Neural cell (in vitro differentiated cells): ENCODE measurements at regions not wholly inside any gene's neighbourhood (a gene's known extent, or its start where the extent isn't known, plus 50 kb on each side); places are given as distances from the start of the nearest gene placed in this dataset.

ENCODE experiments used
- H2AFZ ChIP-seq: fragments of 200-600, 300-800 bp; sonication (generic), shearing (Covaris generic); 2 replicates; pipeline ENCODE4 v1.6.0; 2014; ENCODE audit warnings: low read depth, mild to moderate bottlenecking, antibody characterized with exemption, low read length, moderate library complexity
- H3F3A ChIP-seq: fragments of 200-600 bp; shearing (Covaris generic); 2 replicates; pipeline ENCODE4 v1.6.1; 2016; ENCODE audit warnings: mild to moderate bottlenecking, moderate library complexity, mixed read lengths, antibody characterized with exemption, low read length; ENCODE audit not compliant: insufficient read depth, poor library complexity, severe bottlenecking
- H3K27ac ChIP-seq: fragments of 200-600, 300-800 bp; sonication (generic), shearing (Covaris generic); 2 replicates; pipeline ENCODE4 v1.5.1; 2014; ENCODE audit warnings: mild to moderate bottlenecking, low read length, moderate library complexity
- H3K27me3 ChIP-seq: fragments of 300-800, 200-600 bp; sonication (generic), shearing (Covaris generic); 2 replicates; pipeline ENCODE4 v1.6.0; 2014; ENCODE audit warnings: mild to moderate bottlenecking, low read depth, low read length, moderate library complexity; ENCODE audit not compliant: insufficient read depth
- H3K36me3 ChIP-seq: fragments of 300-800, 200-600 bp; sonication (generic), shearing (Covaris generic); 2 replicates; pipeline ENCODE4 v1.5.1; 2014; ENCODE audit warnings: mild to moderate bottlenecking, antibody characterized with exemption, low read length, moderate library complexity; ENCODE audit not compliant: insufficient read depth
- H3K4me2 ChIP-seq: fragments of 300-800, 200-600 bp; sonication (generic), shearing (Covaris generic); 2 replicates; pipeline ENCODE4 v1.6.0; 2014; ENCODE audit warnings: mild to moderate bottlenecking, low read length
- H3K4me3 ChIP-seq: fragments of 300-800, 200-600 bp; sonication (generic), shearing (Covaris generic); 2 replicates; pipeline ENCODE4 v1.5.1; 2014; ENCODE audit warnings: mild to moderate bottlenecking, low read length, moderate library complexity
- H3K79me2 ChIP-seq: fragments of 200-600 bp; shearing (Covaris generic); replicated peaks from 2 replicates; pipeline ENCODE4 v1.6.0; 2014; ENCODE audit warnings: mild to moderate bottlenecking, low read length, moderate library complexity; ENCODE audit not compliant: insufficient read depth
- H3K9ac ChIP-seq: fragments of 300-800, 200-600 bp; sonication (generic), shearing (Covaris generic); 2 replicates; pipeline ENCODE4 v1.6.1; 2016; ENCODE audit warnings: mild to moderate bottlenecking, low read length, mixed read lengths
- H3K9me2 ChIP-seq: fragments of 200-600 bp; shearing (Covaris generic); 2 replicates; pipeline ENCODE4 v1.6.1; 2016; ENCODE audit warnings: mild to moderate bottlenecking, low read length, mixed read lengths; ENCODE audit not compliant: insufficient read depth
- H3K9me3 ChIP-seq: fragments of 200-600, 300-800 bp; sonication (generic), shearing (Covaris generic); 2 replicates; pipeline ENCODE4 v1.6.1; 2016; ENCODE audit warnings: mild to moderate bottlenecking, mixed run types, low read length, moderate library complexity, mixed read lengths
- H4K20me1 ChIP-seq: fragments of 200-600 bp; shearing (Covaris generic); 2 replicates; pipeline ENCODE4 v1.6.1; 2016; ENCODE audit warnings: mild to moderate bottlenecking, mixed run types; ENCODE audit not compliant: insufficient read depth
- EP300 ChIP-seq: fragments of 450-650 bp; conservative IDR thresholded peaks from 2 replicates; pipeline ENCODE4 v1.6.1; 2014; ENCODE audit warnings: antibody characterized with exemption, mild to moderate bottlenecking, moderate library complexity; ENCODE audit not compliant: poor library complexity, severe bottlenecking
- EZH2 ChIP-seq: fragments of 200-600, 300-800 bp; shearing (Covaris generic), sonication (generic); IDR thresholded peaks from 2 replicates; pipeline ENCODE4 v1.6.1; 2014; ENCODE audit warnings: antibody characterized with exemption, low read length, borderline replicate concordance, mild to moderate bottlenecking; ENCODE audit not compliant: insufficient read depth, poor library complexity, severe bottlenecking
- MXI1 ChIP-seq: fragments of 450-650 bp; conservative IDR thresholded peaks from 2 replicates; pipeline ENCODE4 v1.6.1; 2014; ENCODE audit warnings: antibody characterized with exemption, mild to moderate bottlenecking; ENCODE audit not compliant: poor library complexity, severe bottlenecking
- POLR2AphosphoS5 ChIP-seq: IDR thresholded peaks from 2 replicates; pipeline ENCODE4 v1.6.1; 2012
- RAD21 ChIP-seq: fragments of 450-650 bp; conservative IDR thresholded peaks from 2 replicates; pipeline ENCODE4 v1.6.1; 2014; ENCODE audit warnings: antibody characterized with exemption, mild to moderate bottlenecking, moderate library complexity
- TAF1 ChIP-seq: IDR thresholded peaks from 2 replicates; pipeline ENCODE4 v1.6.1; 2012; ENCODE audit warnings: low read depth
- small RNA-seq, 3 experiments: library from RNA; depleted of rRNA; stranded (forward); fragments of <200 nt; gene quantifications; one replicate each; pipeline ENCODE3, GENCODE V24; 2012
- TF ChIP-seq, protein P1 (sequence below): IDR thresholded peaks from 2 replicates; pipeline ENCODE4 v1.6.1; 2012; ENCODE audit warnings: borderline replicate concordance

DNA sequence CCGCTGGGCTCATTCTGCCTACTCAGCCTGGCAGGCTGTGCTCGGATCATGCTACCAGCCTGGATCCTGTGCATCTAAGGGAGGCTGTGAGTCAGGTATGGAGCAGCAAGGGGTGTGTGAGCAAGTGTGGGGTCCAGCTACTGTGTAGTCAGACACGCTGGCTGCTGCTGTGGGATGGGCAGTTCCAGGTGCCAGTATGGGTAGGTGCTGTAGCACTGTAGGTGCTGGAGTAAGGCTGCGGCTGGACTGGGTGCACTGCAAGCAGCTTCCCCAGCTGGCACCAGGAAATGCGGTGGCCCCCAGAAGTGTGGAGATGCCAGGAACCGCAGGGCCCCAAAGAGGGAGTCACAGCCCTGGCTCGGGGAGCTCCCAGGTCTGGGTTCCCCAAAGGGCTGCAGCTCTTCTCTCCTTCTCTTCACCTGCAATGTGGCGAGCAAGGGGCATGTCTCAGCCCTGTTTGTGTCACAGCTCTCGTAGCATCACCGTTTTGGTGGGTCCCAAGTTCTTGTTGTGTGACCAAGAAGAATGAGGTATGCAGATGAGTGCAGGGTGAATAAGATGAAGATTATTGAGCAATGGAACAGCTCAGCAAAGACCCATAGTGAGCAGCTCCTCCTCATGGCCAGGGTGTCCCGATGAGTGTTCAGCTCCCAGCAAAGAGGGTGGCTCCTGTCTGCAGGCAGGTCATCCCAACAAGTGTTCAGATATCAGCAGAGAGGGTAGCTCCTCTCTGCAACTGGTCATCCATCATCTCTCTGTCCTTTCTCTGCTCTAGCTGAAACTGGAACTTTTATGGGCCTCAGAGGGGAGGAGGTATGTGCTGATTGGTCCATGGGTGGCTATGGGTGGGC, 462.9 kb downstream of the TBC1D22A start:
- Histone ChIP-seq H3K9me3 (no peaks in the 10 kb centered on the region), H3K27ac (no peak overlapping the region)
- TF ChIP-seq EZH2 (no peak), RAD21 (no peak), POLR2AphosphoS5 (no peak), EP300 (no peak), TAF1 (no peak), MXI1 (no peak)
- TF ChIP-seq, protein P1, sequence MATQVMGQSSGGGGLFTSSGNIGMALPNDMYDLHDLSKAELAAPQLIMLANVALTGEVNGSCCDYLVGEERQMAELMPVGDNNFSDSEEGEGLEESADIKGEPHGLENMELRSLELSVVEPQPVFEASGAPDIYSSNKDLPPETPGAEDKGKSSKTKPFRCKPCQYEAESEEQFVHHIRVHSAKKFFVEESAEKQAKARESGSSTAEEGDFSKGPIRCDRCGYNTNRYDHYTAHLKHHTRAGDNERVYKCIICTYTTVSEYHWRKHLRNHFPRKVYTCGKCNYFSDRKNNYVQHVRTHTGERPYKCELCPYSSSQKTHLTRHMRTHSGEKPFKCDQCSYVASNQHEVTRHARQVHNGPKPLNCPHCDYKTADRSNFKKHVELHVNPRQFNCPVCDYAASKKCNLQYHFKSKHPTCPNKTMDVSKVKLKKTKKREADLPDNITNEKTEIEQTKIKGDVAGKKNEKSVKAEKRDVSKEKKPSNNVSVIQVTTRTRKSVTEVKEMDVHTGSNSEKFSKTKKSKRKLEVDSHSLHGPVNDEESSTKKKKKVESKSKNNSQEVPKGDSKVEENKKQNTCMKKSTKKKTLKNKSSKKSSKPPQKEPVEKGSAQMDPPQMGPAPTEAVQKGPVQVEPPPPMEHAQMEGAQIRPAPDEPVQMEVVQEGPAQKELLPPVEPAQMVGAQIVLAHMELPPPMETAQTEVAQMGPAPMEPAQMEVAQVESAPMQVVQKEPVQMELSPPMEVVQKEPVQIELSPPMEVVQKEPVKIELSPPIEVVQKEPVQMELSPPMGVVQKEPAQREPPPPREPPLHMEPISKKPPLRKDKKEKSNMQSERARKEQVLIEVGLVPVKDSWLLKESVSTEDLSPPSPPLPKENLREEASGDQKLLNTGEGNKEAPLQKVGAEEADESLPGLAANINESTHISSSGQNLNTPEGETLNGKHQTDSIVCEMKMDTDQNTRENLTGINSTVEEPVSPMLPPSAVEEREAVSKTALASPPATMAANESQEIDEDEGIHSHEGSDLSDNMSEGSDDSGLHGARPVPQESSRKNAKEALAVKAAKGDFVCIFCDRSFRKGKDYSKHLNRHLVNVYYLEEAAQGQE, result no peak

More for the DNA sequence above, 462.9 kb downstream of the TBC1D22A start:
- Histone ChIP-seq H4K20me1 (no peaks in the 10 kb centered on the region), H3K9me2 (no peaks in the 10 kb centered on the region), H3K4me3 (no peak overlapping the region), H2AFZ (no peak overlapping the region), H3K4me2 (no peak overlapping the region), H3K79me2 (no peaks in the 10 kb centered on the region), H3K9ac (no peak overlapping the region), H3K36me3 (no peaks in the 10 kb centered on the region), H3F3A (no peaks in the 10 kb centered on the region), H3K27me3 (no peaks in the 10 kb centered on the region)

Small RNA genes lying in the stretch of these regions (small RNA-seq; reads per million reads assigned to genes)
- gene MIR3201, result 0 reads per million in 3 experiments
- 0 reads per million in 3 experiments for gene MIR3667
- gene MIR4535, result 0 reads per million in 3 experiments
